WTC11 (cell line): ENCODE measurements at regions not wholly inside any gene's neighbourhood (a gene's known extent, or its start where the extent isn't known, plus 50 kb on each side); places are given as distances from the start of the nearest gene placed in this dataset.

Experiments
- ATAC-seq: fragments of 200-7000 bp; cut with Tn5 transposase; 2 replicates; pipeline ENCODE4 v1.10.0; 2021; ENCODE audit warnings: mild to moderate bottlenecking, moderate library complexity
- CTCF ChIA-PET: fragments of 300-600 bp; sonication (Branson Sonifier 250); formaldehyde crosslinking; loops from one replicate; lab custom pipeline; 2021; ENCODE audit warnings: antibody characterized with exemption; lab: Charles Lee
- POLR2A ChIA-PET: fragments of 350-600 bp; sonication (Branson Sonifier 250); formaldehyde crosslinking; loops from one replicate; lab custom pipeline; 2021; ENCODE audit warnings: antibody characterized with exemption; lab: Charles Lee
- DNase-seq: peaks from one replicate; pipeline ENCODE4 v3.0.0; 2021; ENCODE audit warnings: low spot score
- H3K27ac Mint-ChIP-seq: 2 replicates; pipeline ENCODE4 v1.8.0; 2021; ENCODE audit warnings: mixed read lengths
- H3K27me3 Mint-ChIP-seq: 2 replicates; pipeline ENCODE4 v1.8.0; 2021; ENCODE audit warnings: low read depth, mild to moderate bottlenecking, moderate library complexity, mixed read lengths
- H3K36me3 Mint-ChIP-seq: 2 replicates; pipeline ENCODE4 v1.8.0; 2021; ENCODE audit warnings: mixed read lengths
- H3K4me1 Mint-ChIP-seq: 2 replicates; pipeline ENCODE4 v1.8.0; 2022; ENCODE audit warnings: mixed read lengths
- H3K4me3 Mint-ChIP-seq: 2 replicates; pipeline ENCODE4 v1.8.0; 2021; ENCODE audit warnings: mild to moderate bottlenecking, moderate library complexity, mixed read lengths
- H3K9me3 Mint-ChIP-seq: 2 replicates; pipeline ENCODE4 v1.8.0; 2021; ENCODE audit warnings: mixed read lengths
- E2F1 ChIP-seq: sonication (generic); formaldehyde crosslinking; IDR thresholded peaks from 2 replicates; pipeline ENCODE4 v1.8.0; 2022; ENCODE audit warnings: mild to moderate bottlenecking, missing genetic modification reagents
- E2F4 ChIP-seq: sonication (generic); formaldehyde crosslinking; IDR thresholded peaks from 2 replicates; pipeline ENCODE4 v1.8.1; 2022; ENCODE audit warnings: low read depth, mild to moderate bottlenecking, moderate library complexity, missing genetic modification reagents, borderline replicate concordance
- IRF2 ChIP-seq: sonication (generic); formaldehyde crosslinking; IDR thresholded peaks from 2 replicates; pipeline ENCODE4 v1.8.0; 2022; ENCODE audit warnings: low read depth, missing genetic modification reagents, borderline replicate concordance
- KAT7 ChIP-seq: sonication (generic); formaldehyde crosslinking; IDR thresholded peaks from 2 replicates; pipeline ENCODE4 v1.8.1; 2023; ENCODE audit warnings: missing genetic modification reagents, mild to moderate bottlenecking, borderline replicate concordance
- NR1H2 ChIP-seq: sonication (generic); formaldehyde crosslinking; IDR thresholded peaks from 2 replicates; pipeline ENCODE4 v1.9.0; 2021; ENCODE audit warnings: mild to moderate bottlenecking, moderate library complexity, missing genetic modification reagents
- NR3C1 ChIP-seq: sonication (generic); formaldehyde crosslinking; conservative IDR thresholded peaks from 2 replicates; pipeline ENCODE4 v1.8.1; 2023; ENCODE audit warnings: low read depth, mild to moderate bottlenecking, missing genetic modification reagents
- PREB ChIP-seq: sonication (generic); formaldehyde crosslinking; IDR thresholded peaks from 2 replicates; pipeline ENCODE4 v1.8.1; 2022; ENCODE audit warnings: mild to moderate bottlenecking, missing genetic modification reagents, moderate library complexity, borderline replicate concordance
- PRRX2 ChIP-seq: fragments of 250-450 bp; sonication (Bioruptor Pico); IDR thresholded peaks from 2 replicates; pipeline ENCODE4 v1.8.0; 2021; ENCODE audit warnings: mild to moderate bottlenecking
- RORB ChIP-seq: fragments of 250-450 bp; sonication (Bioruptor Pico); IDR thresholded peaks from 2 replicates; pipeline ENCODE4 v1.9.0; 2021; ENCODE audit warnings: mild to moderate bottlenecking
- STAT6 ChIP-seq: sonication (generic); formaldehyde crosslinking; conservative IDR thresholded peaks from 2 replicates; pipeline ENCODE4 v1.8.1; 2023; ENCODE audit warnings: mild to moderate bottlenecking, low read depth, missing genetic modification reagents, moderate library complexity
- TEAD1 ChIP-seq: sonication (generic); formaldehyde crosslinking; IDR thresholded peaks from 2 replicates; pipeline ENCODE4 v1.8.0; 2022; ENCODE audit warnings: mild to moderate bottlenecking, missing genetic modification reagents
- USF1 ChIP-seq: sonication (generic); formaldehyde crosslinking; IDR thresholded peaks from 2 replicates; pipeline ENCODE4 v1.8.0; 2022; ENCODE audit warnings: mild to moderate bottlenecking, missing genetic modification reagents
- ZMAT4 ChIP-seq: fragments of 250-450 bp; sonication (Bioruptor Pico); IDR thresholded peaks from 2 replicates; pipeline ENCODE4 v1.9.0; 2021; ENCODE audit warnings: mild to moderate bottlenecking
- ZNF219 ChIP-seq: sonication (generic); formaldehyde crosslinking; IDR thresholded peaks from 2 replicates; pipeline ENCODE4 v1.8.0; 2023; ENCODE audit warnings: missing genetic modification reagents, mild to moderate bottlenecking, borderline replicate concordance
- ZNF232 ChIP-seq: sonication (generic); formaldehyde crosslinking; IDR thresholded peaks from 2 replicates; pipeline ENCODE4 v1.8.0; 2022; ENCODE audit warnings: mild to moderate bottlenecking, missing genetic modification reagents
- ZNF423 ChIP-seq: fragments of 250-450 bp; sonication (Bioruptor Pico); IDR thresholded peaks from 2 replicates; pipeline ENCODE4 v2.1.2; 2022; ENCODE audit warnings: mild to moderate bottlenecking, moderate library complexity
- ZNF425 ChIP-seq: fragments of 250-450 bp; sonication (Bioruptor Pico); conservative IDR thresholded peaks from 2 replicates; pipeline ENCODE4 v1.9.0; 2021; ENCODE audit warnings: mild to moderate bottlenecking
- ZNF671 ChIP-seq: fragments of 250-450 bp; sonication (Bioruptor Pico); IDR thresholded peaks from 2 replicates; pipeline ENCODE4 v1.8.0; 2021; ENCODE audit warnings: mild to moderate bottlenecking

- no peak for DNase-seq
- POLR2A ChIA-PET = no interaction called here
- no peaks in the 10 kb centered on the region for H3K36me3 Mint-ChIP-seq
- ATAC-seq = no peak
- CTCF ChIA-PET = no interaction called here
- TF ChIP-seq E2F1 (CRISPR knock-in tag) (no peak), PRRX2 (no peak), NR1H2 (CRISPR knock-in tag) (no peak), ZNF219 (CRISPR knock-in tag) (no peak), ZNF425 (CRISPR knock-in tag) (no peak), ZNF232 (no peak), IRF2 (CRISPR knock-in tag) (no peak), E2F4 (no peak), ZNF671 (CRISPR knock-in tag) (no peak), USF1 (CRISPR knock-in tag) (no peak), TEAD1 (CRISPR knock-in tag) (no peak), PREB (CRISPR knock-in tag) (no peak), STAT6 (CRISPR knock-in tag) (no peak), RORB (CRISPR knock-in tag) (no peak), KAT7 (CRISPR knock-in tag) (no peak), NR3C1 (no peak)
- peaks cover 7% of the 10 kb centered on the region for H3K4me1 Mint-ChIP-seq
- H3K27me3 Mint-ChIP-seq = no peaks in the 10 kb centered on the region
- H3K4me3 Mint-ChIP-seq = no peak overlapping the region
- H3K27ac Mint-ChIP-seq = no peak overlapping the region
- no peaks in the 10 kb centered on the region for H3K9me3 Mint-ChIP-seq
These were observed 483.7 kb downstream of the ENC1 start for GRCh38 chr5:74156728-74157383.

GRCh38 chr5:74155501-74155900, 485.0 kb downstream of the ENC1 start:
- H3K27ac Mint-ChIP-seq = no peak overlapping the region

More at GRCh38 chr5:74155501-74155900, 485.0 kb downstream of the ENC1 start:
- Mint-ChIP-seq H3K36me3 (no peaks in the 10 kb centered on the region), H3K4me3 (no peak overlapping the region), H3K4me1 (peaks cover 7% of the 10 kb centered on the region), H3K27me3 (no peaks in the 10 kb centered on the region), H3K9me3 (no peaks in the 10 kb centered on the region)
- CTCF ChIA-PET = no interaction called here
- TF ChIP-seq IRF2 (CRISPR knock-in tag) (no peak), ZNF423 (CRISPR knock-in tag) (no peak), ZMAT4 (CRISPR knock-in tag) (no peak)
- TF ChIP-seq, all 79 proteins: peak for 0
- ATAC-seq (no peak), DNase-seq (no peak)
- POLR2A ChIA-PET = no interaction called here
